ENCODE measurements at regions not wholly inside any gene's neighbourhood (a gene's known extent, or its start where the extent isn't known, plus 50 kb on each side); places are given as distances from the start of the nearest gene placed in this dataset.

DNA sequence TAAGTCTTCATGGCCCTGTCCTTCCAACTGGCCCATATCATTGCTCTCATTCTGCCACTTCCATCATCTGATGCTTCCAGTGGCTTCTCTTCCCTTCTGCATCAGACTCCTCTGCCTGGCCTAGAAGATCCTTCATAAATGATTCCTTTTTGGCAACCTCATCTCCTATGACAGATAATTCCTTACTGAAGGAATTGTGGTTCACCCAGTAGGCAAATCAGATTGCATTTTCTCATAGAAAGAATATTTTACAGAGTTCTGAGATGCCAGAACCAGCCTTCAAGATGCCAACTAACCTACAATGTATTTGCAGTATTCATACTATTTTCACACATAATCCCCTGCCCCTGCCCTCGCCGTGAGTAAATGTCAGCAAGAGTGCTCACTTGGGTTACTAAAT, 423.0 kb upstream of the TGFBR2 start:
- TF ChIP-seq CTCF (IDR thresholded peaks at IDR 0.05) (no peak), POLR2A (IDR thresholded peaks at IDR 0.05) (no peak)

Data from Peyer's patch (tissue), 4 donors.